H1 (cell line): ENCODE measurements at regions not wholly inside any gene's neighbourhood (a gene's known extent, or its start where the extent isn't known, plus 50 kb on each side); places are given as distances from the start of the nearest gene placed in this dataset.

ENCODE experiments used
- CTCF ChIA-PET: fragments of 300-600 bp; sonication (Branson Sonifier 250); formaldehyde crosslinking; loops from one replicate; lab custom pipeline; 2021; ENCODE audit not compliant: partially characterized antibody; lab: Charles Lee
- POLR2A ChIA-PET: fragments of 300-600 bp; sonication (Branson Sonifier 250); formaldehyde crosslinking; loops from one replicate; lab custom pipeline; 2021; ENCODE audit warnings: inconsistent platforms; ENCODE audit not compliant: partially characterized antibody; lab: Charles Lee
- DNase-seq, 2 experiments: peaks; one replicate each; pipeline versions ENCODE4 v3.0.0 to v3.0.0-alpha.2; 2010 to 2022; ENCODE audit warnings: low spot score in 2 of 2, low read depth in 1 of 2, mixed read lengths in 1 of 2
- FAIRE-seq: peaks from 2 replicates; lab custom pipeline; 2011; peaks lifted over from hg19 to GRCh38; lab: Jason Lieb, UNC
- H2AFZ ChIP-seq: 2 replicates; pipeline ENCODE4 v1.8.1; 2012; ENCODE audit warnings: low read length, inconsistent platforms
- H2AK5ac ChIP-seq: 2 replicates; pipeline ENCODE4 v1.6.1; 2013; ENCODE audit warnings: low read depth, low read length
- H2BK120ac ChIP-seq: replicated peaks from 2 replicates; pipeline ENCODE3; 2013; ENCODE audit warnings: low read depth, low read length, inconsistent platforms
- H2BK12ac ChIP-seq: 2 replicates; pipeline ENCODE4 v1.6.1; 2013; ENCODE audit warnings: low read depth, low read length
- H2BK15ac ChIP-seq: 2 replicates; pipeline ENCODE4 v1.6.1; 2013; ENCODE audit warnings: low read length
- H2BK20ac ChIP-seq: 2 replicates; pipeline ENCODE4 v1.6.1; 2013; ENCODE audit warnings: low read length
- H2BK5ac ChIP-seq: 2 replicates; pipeline ENCODE4 v1.6.1; 2013; ENCODE audit warnings: low read depth, low read length
- H3K14ac ChIP-seq: 2 replicates; pipeline ENCODE4 v1.6.1; 2013; ENCODE audit warnings: inconsistent platforms; ENCODE audit not compliant: insufficient read length
- H3K18ac ChIP-seq: 2 replicates; pipeline ENCODE4 v1.6.1; 2013; ENCODE audit warnings: low read length; ENCODE audit errors: extremely low read depth
- H3K23ac ChIP-seq: 2 replicates; pipeline ENCODE4 v1.6.1; 2013; ENCODE audit warnings: inconsistent platforms; ENCODE audit not compliant: insufficient read length
- H3K23me2 ChIP-seq: 2 replicates; pipeline ENCODE4 v1.6.1; 2013; ENCODE audit warnings: low read depth, low read length
- H3K27ac ChIP-seq: 2 replicates; pipeline ENCODE4 v1.6.1; 2011; ENCODE audit warnings: low read depth, low read length, inconsistent platforms
- H3K27me3 ChIP-seq, 4 experiments: replicated peaks in 1 of 4; 1 replicate in 1 of 4; 2 replicates in 3 of 4; pipeline versions ENCODE4 v1.6.1 to v1.8.1; 2011 to 2013; ENCODE audit warnings: low read length in 3 of 4, mild to moderate bottlenecking in 3 of 4, inconsistent platforms in 2 of 4, mixed read lengths in 2 of 4, moderate library complexity in 1 of 4; ENCODE audit not compliant: control insufficient read depth in 3 of 4, insufficient read depth in 3 of 4; ENCODE audit errors: extremely low read depth in 1 of 4
- H3K36me3 ChIP-seq, 4 experiments: 2 replicates each; pipeline versions ENCODE4 v1.6.1 to v1.8.1; 2011 to 2013; ENCODE audit warnings: mild to moderate bottlenecking in 4 of 4, low read length in 3 of 4, moderate library complexity in 2 of 4, control low read depth in 1 of 4, inconsistent platforms in 1 of 4; ENCODE audit not compliant: insufficient read depth in 4 of 4, control insufficient read depth in 2 of 4
- H3K4ac ChIP-seq: replicated peaks from 2 replicates; pipeline ENCODE3; 2013; ENCODE audit warnings: low read length, low read depth, mixed read lengths, inconsistent platforms; ENCODE audit not compliant: insufficient read length
- H3K4me1 ChIP-seq, 4 experiments: replicated peaks in 1 of 4; 1 replicate in 1 of 4; 2 replicates in 3 of 4; pipeline versions ENCODE4 v1.6.1 to v1.8.1; 2011 to 2013; ENCODE audit warnings: low read length in 3 of 4, inconsistent platforms in 2 of 4, mixed read lengths in 1 of 4; ENCODE audit not compliant: insufficient read depth in 4 of 4, control insufficient read depth in 3 of 4
- H3K4me2 ChIP-seq, 2 experiments: 2 replicates each; pipeline versions ENCODE4 v1.6.1 to v1.8.1; 2011 to 2013; ENCODE audit warnings: low read depth in 2 of 2, low read length in 2 of 2, control low read depth in 1 of 2, inconsistent platforms in 1 of 2, mild to moderate bottlenecking in 1 of 2; ENCODE audit not compliant: insufficient read depth in 1 of 2
- H3K4me3 ChIP-seq, 4 experiments: fragments of 200-600, 300-600 bp in 1 of 4; sonication (generic), shearing (Covaris generic), sonication (Bioruptor Twin) in 1 of 4; 2 replicates each; pipeline versions ENCODE4 v1.5.1 to v1.8.1; 2011 to 2016; ENCODE audit warnings: low read length in 4 of 4, low read depth in 3 of 4, control low read depth in 2 of 4, inconsistent platforms in 2 of 4, mild to moderate bottlenecking in 2 of 4, mixed read lengths in 1 of 4, moderate library complexity in 1 of 4; ENCODE audit not compliant: insufficient read depth in 2 of 4; ENCODE audit errors: extremely low read depth in 1 of 4
- H3K56ac ChIP-seq: replicated peaks from 2 replicates; pipeline ENCODE3; 2013; ENCODE audit warnings: low read depth, mild to moderate bottlenecking, mixed read lengths, low read length, inconsistent platforms; ENCODE audit not compliant: insufficient read length
- H3K79me1 ChIP-seq: 2 replicates; pipeline ENCODE4 v1.6.1; 2013; ENCODE audit warnings: low read depth, low read length, control low read depth
- H3K79me2 ChIP-seq, 2 experiments: 2 replicates each; pipeline versions ENCODE4 v1.6.1 to v1.8.1; 2012 to 2013; ENCODE audit warnings: low read length in 2 of 2, mild to moderate bottlenecking in 2 of 2, inconsistent platforms in 1 of 2; ENCODE audit not compliant: insufficient read depth in 2 of 2, control insufficient read depth in 1 of 2
- H3K9ac ChIP-seq, 4 experiments: replicated peaks in 1 of 4; 1 replicate in 1 of 4; 2 replicates in 3 of 4; pipeline versions ENCODE4 v1.6.1 to v1.8.1; 2011 to 2013; ENCODE audit warnings: low read depth in 3 of 4, low read length in 3 of 4, control low read depth in 2 of 4, mild to moderate bottlenecking in 2 of 4, moderate library complexity in 2 of 4, inconsistent platforms in 1 of 4; ENCODE audit errors: extremely low read depth in 1 of 4
- H3K9me3 ChIP-seq, 2 experiments: 2 replicates each; pipeline versions ENCODE4 v1.6.1 to v1.8.1; 2012 to 2013; ENCODE audit warnings: mild to moderate bottlenecking in 2 of 2, moderate library complexity in 2 of 2, control low read depth in 1 of 2, inconsistent platforms in 1 of 2, low read depth in 1 of 2, low read length in 1 of 2, mixed read lengths in 1 of 2; ENCODE audit not compliant: insufficient read depth in 2 of 2
- H4K20me1 ChIP-seq, 2 experiments: replicated peaks in 1 of 2; 2 replicates each; pipeline versions ENCODE3 to v1.8.1; 2011 to 2013; ENCODE audit warnings: inconsistent platforms in 2 of 2, low read length in 2 of 2, mild to moderate bottlenecking in 1 of 2; ENCODE audit not compliant: insufficient read depth in 2 of 2, control insufficient read depth in 1 of 2
- H4K5ac ChIP-seq: 2 replicates; pipeline ENCODE4 v1.6.1; 2013; ENCODE audit warnings: low read length, low read depth, mixed read lengths, inconsistent platforms; ENCODE audit not compliant: insufficient read length
- H4K8ac ChIP-seq: 2 replicates; pipeline ENCODE4 v1.8.0; 2013; ENCODE audit warnings: mild to moderate bottlenecking, moderate library complexity, low read length, inconsistent platforms; ENCODE audit not compliant: insufficient read depth; ENCODE audit errors: extremely low read depth
- H4K91ac ChIP-seq: replicated peaks from 2 replicates; pipeline ENCODE3; 2013; ENCODE audit warnings: low read length, mixed read lengths, inconsistent platforms; ENCODE audit not compliant: insufficient read length
- BACH1 ChIP-seq: IDR thresholded peaks from 2 replicates; pipeline ENCODE4 v1.6.1; 2012; ENCODE audit warnings: low read length, improper control_type of control experiment
- EP300 ChIP-seq, 2 experiments: IDR thresholded peaks; 1 replicate in 1 of 2; 2 replicates in 1 of 2; pipeline ENCODE4 v1.6.1; 2011 to 2012; ENCODE audit warnings: low read depth in 2 of 2, low read length in 2 of 2, mild to moderate bottlenecking in 2 of 2, borderline replicate concordance in 1 of 2, inconsistent platforms in 1 of 2, moderate library complexity in 1 of 2
- KDM1A ChIP-seq: fragments of 200-600, 300-600 bp; sonication (generic); IDR thresholded peaks from 2 replicates; pipeline ENCODE4 v1.7.1; 2016; ENCODE audit warnings: mild to moderate bottlenecking, low read length, borderline replicate concordance
- KDM4A ChIP-seq: IDR thresholded peaks from one replicate; pipeline ENCODE4 v1.7.1; 2012; ENCODE audit warnings: low read depth, mild to moderate bottlenecking, moderate library complexity, low read length, inconsistent platforms; ENCODE audit not compliant: severe bottlenecking
- KDM5A ChIP-seq: fragments of 200-600 bp; IDR thresholded peaks from 2 replicates; pipeline ENCODE4 v1.7.1; 2012; ENCODE audit warnings: mild to moderate bottlenecking, low read length, inconsistent platforms, mixed read lengths
- POLR2A ChIP-seq, 2 experiments: IDR thresholded peaks; 1 replicate in 1 of 2; 2 replicates in 1 of 2; pipeline ENCODE4 v1.6.1; 2011; ENCODE audit warnings: low read depth in 2 of 2, low read length in 2 of 2, mild to moderate bottlenecking in 2 of 2; ENCODE audit errors: control extremely low read depth in 1 of 2
- RAD21 ChIP-seq, 2 experiments: IDR thresholded peaks in 1 of 2; conservative IDR thresholded peaks in 1 of 2; 2 replicates each; pipeline ENCODE4 v1.6.1; 2011; ENCODE audit warnings: low read depth in 2 of 2, low read length in 2 of 2, improper control_type of control experiment in 1 of 2, inconsistent platforms in 1 of 2, mild to moderate bottlenecking in 1 of 2, moderate library complexity in 1 of 2
- SIN3A ChIP-seq, 2 experiments: IDR thresholded peaks in 1 of 2; conservative IDR thresholded peaks in 1 of 2; 2 replicates each; pipeline ENCODE4 v1.6.1; 2011 to 2012; ENCODE audit warnings: low read length in 2 of 2, improper control_type of control experiment in 1 of 2, low read depth in 1 of 2, mild to moderate bottlenecking in 1 of 2
- SRF ChIP-seq: IDR thresholded peaks from 2 replicates; pipeline ENCODE4 v1.6.1; 2011; ENCODE audit warnings: mild to moderate bottlenecking, low read depth, low read length, moderate library complexity
- TBP ChIP-seq: IDR thresholded peaks from 2 replicates; pipeline ENCODE4 v1.6.1; 2011; ENCODE audit warnings: low read depth, low read length, improper control_type of control experiment
- USF2 ChIP-seq: IDR thresholded peaks from 2 replicates; pipeline ENCODE4 v1.6.1; 2011; ENCODE audit warnings: low read length, improper control_type of control experiment
- WGBS, 2 experiments: shearing (Covaris generic) in 1 of 2; methylation state at CpG; one replicate each; pipeline versions ENCODE4 v1.1.6 to v1.1.7; 2013 to 2015; ENCODE audit warnings: low lambda C conversion rate in 2 of 2, mixed read lengths in 2 of 2, inconsistent platforms in 1 of 2, low coverage in 1 of 2, missing lambda C conversion rate in 1 of 2; ENCODE audit not compliant: insufficient replicate concordance in 2 of 2, insufficient coverage in 1 of 2, insufficient read length in 1 of 2; ENCODE audit errors: extremely low coverage in 1 of 2, missing lambda C conversion rate in 1 of 2; 5-methylcytosine and 5-hydroxymethylcytosine counted together
- TF ChIP-seq, protein P1 (sequence below): IDR thresholded peaks from 2 replicates; pipeline ENCODE4 v1.6.1; 2012; ENCODE audit warnings: inconsistent platforms

- H2BK120ac ChIP-seq, result no peak overlapping the region
- no peak overlapping the region for H3K4ac ChIP-seq
- H4K20me1 ChIP-seq, result no peaks in the 10 kb centered on the region
- no peaks in the 10 kb centered on the region for H3K79me1 ChIP-seq
- H3K36me3 ChIP-seq, result no peaks in the 10 kb centered on the region
- H3K4me2 ChIP-seq, result no peak overlapping the region
- POLR2A ChIA-PET, result no interaction called here
- no peak overlapping the region for H2AFZ ChIP-seq
- no peak overlapping the region for H3K18ac ChIP-seq
- H2BK5ac ChIP-seq, result no peak overlapping the region
- H3K4me3 ChIP-seq, result no peak overlapping the region
- no peak overlapping the region for H2BK12ac ChIP-seq
- no peaks in the 10 kb centered on the region for H3K27me3 ChIP-seq
- H3K56ac ChIP-seq, result no peak overlapping the region
- H4K8ac ChIP-seq, result no peak overlapping the region
- no peaks in the 10 kb centered on the region for H3K4me1 ChIP-seq
- H3K23me2 ChIP-seq, result no peaks in the 10 kb centered on the region
- no peak overlapping the region for H3K23ac ChIP-seq
- FAIRE-seq (no peak), DNase-seq (no peak)
- H2BK20ac ChIP-seq, result no peak overlapping the region
- H3K79me2 ChIP-seq, result no peaks in the 10 kb centered on the region
- H3K27ac ChIP-seq, result no peak overlapping the region
- H4K5ac ChIP-seq, result no peak overlapping the region
- H3K9me3 ChIP-seq, result no peaks in the 10 kb centered on the region
- CTCF ChIA-PET, result no interaction called here
- no peak overlapping the region for H3K14ac ChIP-seq
- H2AK5ac ChIP-seq, result no peak overlapping the region
- no peak overlapping the region for H3K9ac ChIP-seq
- no peak overlapping the region for H2BK15ac ChIP-seq
- H4K91ac ChIP-seq, result no peak overlapping the region
- WGBS, 2 experiments, result 92% methylated on average over 7 of the region's 7 CpGs; no CpG with 5 or more reads in 1 of the 2 experiments
- TF ChIP-seq KDM4A (no peak), SRF (no peak), SIN3A (conservative IDR thresholded peaks at IDR 0.05 in 1 of 2, IDR thresholded peaks at IDR 0.05 in 1 of 2; ENCODE audit: low read depth in 1 of 2, low read length in 2 of 2) (no peak), BACH1 (no peak), KDM5A (no peak), RAD21 (IDR thresholded peaks at IDR 0.05 in 1 of 2, conservative IDR thresholded peaks at IDR 0.05 in 1 of 2; ENCODE audit: low read depth in 2 of 2, low read length in 2 of 2) (no peak), KDM1A (no peak), USF2 (no peak), EP300 (IDR thresholded peaks at IDR 0.05; ENCODE audit: borderline replicate concordance in 1 of 2, low read depth in 2 of 2, low read length in 2 of 2) (no peak), TBP (no peak), POLR2A (IDR thresholded peaks at IDR 0.05; ENCODE audit: control extremely low read depth in 1 of 2, low read depth in 2 of 2, low read length in 2 of 2) (no peak)
- TF ChIP-seq, protein P1, sequence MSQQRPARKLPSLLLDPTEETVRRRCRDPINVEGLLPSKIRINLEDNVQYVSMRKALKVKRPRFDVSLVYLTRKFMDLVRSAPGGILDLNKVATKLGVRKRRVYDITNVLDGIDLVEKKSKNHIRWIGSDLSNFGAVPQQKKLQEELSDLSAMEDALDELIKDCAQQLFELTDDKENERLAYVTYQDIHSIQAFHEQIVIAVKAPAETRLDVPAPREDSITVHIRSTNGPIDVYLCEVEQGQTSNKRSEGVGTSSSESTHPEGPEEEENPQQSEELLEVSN, result no peak
Observed at GRCh38 chr2:144605231-144605840, 85.4 kb upstream of the ZEB2 start.
